Lower leg skin (tissue), 4 donors: ENCODE measurements at regions not wholly inside any gene's neighbourhood (a gene's known extent, or its start where the extent isn't known, plus 50 kb on each side); places are given as distances from the start of the nearest gene placed in this dataset.

Experiments used
- DNase-seq, 2 donors: peaks; one replicate each; pipeline ENCODE4 v3.0.0-alpha.2; 2019; ENCODE audit warnings: low spot score in 2 of 2
- H3K4me3 ChIP-seq: fragments of 200-600 bp; sonication (generic); 2 replicates; pipeline ENCODE4 v1.5.1; 2017; ENCODE audit warnings: mild to moderate bottlenecking, low read depth; ENCODE audit not compliant: poor library complexity, severe bottlenecking
- POLR2A ChIP-seq, 2 donors: fragments of 450-650 bp; IDR thresholded peaks; one replicate each; pipeline ENCODE4 v1.6.1; 2016 to 2017; ENCODE audit warnings: antibody characterized with exemption in 2 of 2, mild to moderate bottlenecking in 1 of 2, moderate library complexity in 1 of 2
- WGBS, 2 donors: methylation state at CpG; one replicate each; pipeline ENCODE4 v1.1.5; 2018; 5-methylcytosine and 5-hydroxymethylcytosine counted together
- intact Hi-C: fragments of 100-400 bp; cut with DNase I; formaldehyde crosslinking; loops from one replicate; pipeline ENCODE4 v1.15.0; 2023; ENCODE audit warnings: low total_unique reads
- TF ChIP-seq, protein P1 (sequence below), 3 donors: fragments of 450-650 bp; IDR thresholded peaks; one replicate each; pipeline ENCODE4 v1.5.1; 2016; ENCODE audit warnings: antibody characterized with exemption in 3 of 3, mild to moderate bottlenecking in 3 of 3, moderate library complexity in 2 of 3

GRCh38 chr10:124308811-124309210, 109.9 kb downstream of the OAT start:
- DNase-seq = peak in 1 of 2 donors; percentile 57
- H3K4me3 ChIP-seq = no peak overlapping the region
- TF ChIP-seq, protein P1, sequence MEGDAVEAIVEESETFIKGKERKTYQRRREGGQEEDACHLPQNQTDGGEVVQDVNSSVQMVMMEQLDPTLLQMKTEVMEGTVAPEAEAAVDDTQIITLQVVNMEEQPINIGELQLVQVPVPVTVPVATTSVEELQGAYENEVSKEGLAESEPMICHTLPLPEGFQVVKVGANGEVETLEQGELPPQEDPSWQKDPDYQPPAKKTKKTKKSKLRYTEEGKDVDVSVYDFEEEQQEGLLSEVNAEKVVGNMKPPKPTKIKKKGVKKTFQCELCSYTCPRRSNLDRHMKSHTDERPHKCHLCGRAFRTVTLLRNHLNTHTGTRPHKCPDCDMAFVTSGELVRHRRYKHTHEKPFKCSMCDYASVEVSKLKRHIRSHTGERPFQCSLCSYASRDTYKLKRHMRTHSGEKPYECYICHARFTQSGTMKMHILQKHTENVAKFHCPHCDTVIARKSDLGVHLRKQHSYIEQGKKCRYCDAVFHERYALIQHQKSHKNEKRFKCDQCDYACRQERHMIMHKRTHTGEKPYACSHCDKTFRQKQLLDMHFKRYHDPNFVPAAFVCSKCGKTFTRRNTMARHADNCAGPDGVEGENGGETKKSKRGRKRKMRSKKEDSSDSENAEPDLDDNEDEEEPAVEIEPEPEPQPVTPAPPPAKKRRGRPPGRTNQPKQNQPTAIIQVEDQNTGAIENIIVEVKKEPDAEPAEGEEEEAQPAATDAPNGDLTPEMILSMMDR (IDR thresholded peaks at IDR 0.05) = no peak
- TF ChIP-seq POLR2A (IDR thresholded peaks at IDR 0.05) = no peak
- intact Hi-C loops = no loop called here
- WGBS, 2 donors = 90 to 92% methylated on average over 7 of the region's 7 CpGs

DNA sequence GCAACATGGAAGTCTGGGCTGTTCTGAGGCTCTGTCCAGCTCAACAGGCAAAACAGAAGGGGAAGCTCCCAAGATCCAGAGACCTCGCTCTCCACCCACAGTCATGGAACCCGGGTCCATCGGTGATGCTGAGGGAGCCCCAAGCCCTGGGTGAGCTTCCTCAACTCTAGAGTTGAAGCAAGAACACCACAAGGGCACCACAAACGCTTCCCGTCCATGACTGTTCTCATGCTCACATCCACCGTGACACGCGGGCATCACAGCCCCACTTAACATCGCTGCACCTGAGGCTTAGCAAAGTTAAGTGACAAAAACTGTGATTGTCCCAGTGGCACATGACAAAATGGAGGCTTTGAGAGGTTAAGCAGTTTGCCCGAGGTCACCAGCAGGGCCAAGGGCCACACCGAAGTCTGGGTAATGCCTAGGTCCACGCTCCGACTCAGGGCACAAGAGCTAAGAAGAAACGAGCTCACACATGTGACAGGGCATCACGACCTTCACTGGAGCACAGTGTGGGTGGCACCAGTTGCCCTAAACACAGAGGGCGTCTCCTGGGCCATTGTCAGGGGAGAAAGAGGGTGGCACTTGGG, 110.6 kb downstream of the OAT start:
- DNase-seq = peak in 1 of 2 donors; percentile 57
- intact Hi-C loops = no loop called here
- WGBS, 2 donors = 85 to 89% methylated on average over 16 of the region's 16 CpGs
- H3K4me3 ChIP-seq = no peak overlapping the region
- TF ChIP-seq POLR2A (IDR thresholded peaks at IDR 0.05) = no peak
- TF ChIP-seq, protein P1 (IDR thresholded peaks at IDR 0.05) = no peak

- peak in 1 of 2 donors; percentile 56 for DNase-seq
- H3K4me3 ChIP-seq = no peak overlapping the region
- whole genome bisulfite sequencing, 2 donors = 86 to 92% methylated on average over 17 of the region's 17 CpGs
- intact Hi-C loops = no loop called here
- no peak for TF ChIP-seq POLR2A (IDR thresholded peaks at IDR 0.05)
- TF ChIP-seq, protein P1 (IDR thresholded peaks at IDR 0.05) = no peak
These were observed 111.1 kb downstream of the OAT start for GRCh38 chr10:124307591-124307990.

DNA sequence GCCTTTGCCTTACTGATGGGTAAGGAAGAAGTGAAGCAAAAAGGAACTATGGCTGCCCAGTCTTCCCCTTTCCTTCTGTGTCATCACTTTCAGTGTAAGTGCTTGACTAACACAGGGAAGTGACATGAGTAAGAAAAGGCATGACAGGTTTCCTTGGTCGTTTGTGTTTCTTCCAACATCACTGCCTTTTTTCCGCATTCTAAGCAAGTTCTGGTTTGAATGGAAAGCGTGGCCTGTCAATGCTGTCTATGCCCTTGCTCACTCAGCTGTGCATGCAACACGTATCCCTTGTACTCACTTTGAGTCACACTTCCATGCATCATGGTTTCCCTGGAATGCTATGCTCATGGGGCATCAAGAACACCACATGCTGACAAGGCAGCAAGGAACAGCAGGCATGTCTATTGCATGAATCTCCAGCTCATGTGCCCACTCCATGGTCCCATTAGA, 111.8 kb downstream of the OAT start:
- DNase-seq = peak in 1 of 2 donors; percentile 76
- H3K4me3 ChIP-seq = no peak overlapping the region
- WGBS, 2 donors = 65 to 83% methylated on average over 4 of the region's 4 CpGs
- TF ChIP-seq POLR2A (IDR thresholded peaks at IDR 0.05) = no peak
- TF ChIP-seq, protein P1 (IDR thresholded peaks at IDR 0.05) = no peak
- intact Hi-C loops = no loop called here

DNA sequence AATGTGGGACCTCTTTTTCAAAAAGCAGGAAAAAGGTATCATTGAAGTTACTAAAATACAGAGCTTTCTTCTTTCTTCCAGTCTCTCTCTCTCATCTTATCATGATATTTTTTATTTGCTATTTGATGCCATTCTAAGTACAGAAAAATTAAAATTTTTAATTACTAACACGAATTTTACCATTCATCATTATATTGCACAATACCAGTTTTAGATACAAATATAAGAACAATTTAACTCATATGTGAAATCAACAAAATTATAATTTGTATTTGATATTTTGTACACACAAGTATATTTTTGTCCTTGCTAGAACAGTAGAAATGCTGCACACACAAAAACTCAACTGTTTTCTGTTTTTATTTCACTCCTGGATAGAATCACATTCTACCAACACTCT, 112.2 kb downstream of the OAT start:
- TF ChIP-seq, protein P1 (IDR thresholded peaks at IDR 0.05) = no peak
- no peak for TF ChIP-seq POLR2A (IDR thresholded peaks at IDR 0.05)
- WGBS, 2 donors = 48 to 70% methylated on average over 1 of the region's 1 CpG
- H3K4me3 ChIP-seq = no peak overlapping the region
- DNase-seq = no peak
- intact Hi-C loops = no loop called here

DNA sequence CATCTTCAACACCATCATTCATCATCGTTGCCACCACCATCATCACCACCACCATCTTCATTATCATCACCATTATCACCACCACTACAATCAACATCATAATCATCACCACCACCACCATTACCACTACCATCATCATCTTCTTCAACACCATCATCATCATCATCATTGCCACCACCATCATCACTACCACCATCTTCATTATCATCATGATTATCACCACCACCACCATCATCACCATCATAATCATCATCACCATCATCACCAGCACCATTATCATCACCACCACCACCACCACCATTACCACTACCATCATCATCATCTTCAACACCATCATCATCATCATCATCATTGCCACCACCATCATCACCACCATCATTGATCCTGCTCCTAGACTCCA, 112.7 kb downstream of the OAT start:
- 92 to 93% methylated on average over 1 of the region's 1 CpG for WGBS, 2 donors
- no peak overlapping the region for H3K4me3 ChIP-seq
- TF ChIP-seq, protein P1 (IDR thresholded peaks at IDR 0.05) = no peak
- no peak for DNase-seq
- intact Hi-C loops = no loop called here
